HEK293 (cell line): ENCODE measurements at regions not wholly inside any gene's neighbourhood (a gene's known extent, or its start where the extent isn't known, plus 50 kb on each side); places are given as distances from the start of the nearest gene placed in this dataset.

ENCODE experiments used
- CTCF ChIA-PET: fragments of 350-600 bp; formaldehyde crosslinking; extraction: SDS; loops from one replicate; lab custom pipeline; 2021; ENCODE audit warnings: antibody characterized with exemption; lab: Yijun Ruan, JAX
- POLR2A ChIA-PET: fragments of 300-600 bp; formaldehyde crosslinking; extraction: SDS; loops from one replicate; lab custom pipeline; 2020; ENCODE audit warnings: antibody characterized with exemption, inconsistent platforms; lab: Yijun Ruan, JAX
- H3K27ac ChIP-seq: fragments of 200-500 bp; sonication (Bioruptor generic); 2 replicates; pipeline ENCODE4 v1.5.1; 2014; ENCODE audit warnings: low read depth, low read length, control low read depth, inconsistent platforms; ENCODE audit errors: extremely low read depth
- H3K36me3 ChIP-seq, 2 experiments: fragments of 200-500 bp in 1 of 2; sonication (Bioruptor generic) in 1 of 2; 1 replicate in 1 of 2; 2 replicates in 1 of 2; pipeline ENCODE4 v1.5.1; 2014 to 2017; ENCODE audit warnings: inconsistent platforms in 2 of 2, low read length in 2 of 2; ENCODE audit not compliant: control insufficient read depth in 2 of 2, insufficient read depth in 1 of 2
- H3K4me1 ChIP-seq: fragments of 200-500 bp; sonication (Bioruptor generic); 2 replicates; pipeline ENCODE4 v1.5.1; 2014; ENCODE audit warnings: mild to moderate bottlenecking, low read length, inconsistent platforms; ENCODE audit not compliant: control insufficient read depth, insufficient read depth
- H3K4me3 ChIP-seq: 2 replicates; pipeline ENCODE4 v1.5.1; 2011; ENCODE audit warnings: low read depth, mild to moderate bottlenecking, control low read depth, low read length, moderate library complexity
- H3K9me3 ChIP-seq: fragments of 200-500 bp; sonication (Bioruptor generic); 2 replicates; pipeline ENCODE4 v1.5.1; 2014; ENCODE audit warnings: low read depth, low read length, inconsistent platforms; ENCODE audit not compliant: control insufficient read depth, insufficient read depth
- BCL11B ChIP-seq: fragments of 450-650 bp; formaldehyde crosslinking; IDR thresholded peaks from 2 replicates; pipeline ENCODE4 v1.5.1; 2016; ENCODE audit warnings: low read depth, missing biosample characterization, missing genetic modification characterization
- GFI1B ChIP-seq: fragments of 450-650 bp; formaldehyde crosslinking; IDR thresholded peaks from 2 replicates; pipeline ENCODE4 v1.5.1; 2016; ENCODE audit warnings: missing biosample characterization, missing genetic modification characterization
- GLIS1 ChIP-seq: fragments of 450-650 bp; formaldehyde crosslinking; IDR thresholded peaks from 2 replicates; pipeline ENCODE4 v1.5.1; 2016; ENCODE audit warnings: missing biosample characterization, missing genetic modification characterization
- ZFP3 ChIP-seq: fragments of 450-650 bp; formaldehyde crosslinking; IDR thresholded peaks from 2 replicates; pipeline ENCODE4 v1.5.1; 2016; ENCODE audit warnings: low read depth, missing biosample characterization, missing genetic modification characterization
- ZNF239 ChIP-seq: fragments of 450-650 bp; formaldehyde crosslinking; IDR thresholded peaks from 2 replicates; pipeline ENCODE4 v1.5.1; 2016; ENCODE audit warnings: missing biosample characterization, missing genetic modification characterization
- ZNF274 ChIP-seq, 2 experiments: fragments of 200-500 bp in 1 of 2; fragments of 450-650 bp in 1 of 2; sonication (Bioruptor generic) in 1 of 2; formaldehyde crosslinking in 1 of 2; IDR thresholded peaks; 2 replicates each; pipeline versions ENCODE4 v1.5.1 to v1.6.1; 2014 to 2016; ENCODE audit warnings: borderline replicate concordance in 1 of 2, inconsistent platforms in 1 of 2, low read length in 1 of 2, missing biosample characterization in 1 of 2, missing genetic modification characterization in 1 of 2
- ZNF350 ChIP-seq: fragments of 450-650 bp; formaldehyde crosslinking; IDR thresholded peaks from 2 replicates; pipeline ENCODE4 v1.5.0; 2017; ENCODE audit warnings: missing biosample characterization, mild to moderate bottlenecking, missing genetic modification characterization
- ZNF354C ChIP-seq: fragments of 450-650 bp; formaldehyde crosslinking; IDR thresholded peaks from 2 replicates; pipeline ENCODE4 v1.5.1; 2016; ENCODE audit warnings: missing biosample characterization, missing genetic modification characterization, low read depth, borderline replicate concordance
- ZNF501 ChIP-seq: fragments of 450-650 bp; formaldehyde crosslinking; IDR thresholded peaks from 2 replicates; pipeline ENCODE4 v1.5.1; 2016; ENCODE audit warnings: missing biosample characterization, missing genetic modification characterization
- ZNF544 ChIP-seq: fragments of 450-650 bp; formaldehyde crosslinking; IDR thresholded peaks from 2 replicates; pipeline ENCODE4 v1.5.0; 2017; ENCODE audit warnings: missing biosample characterization, missing genetic modification characterization
- ZNF558 ChIP-seq: fragments of 450-650 bp; formaldehyde crosslinking; IDR thresholded peaks from 2 replicates; pipeline ENCODE4 v1.5.1; 2016; ENCODE audit warnings: missing biosample characterization, missing genetic modification characterization
- ZNF560 ChIP-seq: fragments of 450-650 bp; formaldehyde crosslinking; IDR thresholded peaks from 2 replicates; pipeline ENCODE4 v1.5.1; 2017; ENCODE audit warnings: missing biosample characterization, missing genetic modification characterization, borderline replicate concordance
- ZNF623 ChIP-seq: fragments of 450-650 bp; formaldehyde crosslinking; IDR thresholded peaks from 2 replicates; pipeline ENCODE4 v1.5.1; 2016; ENCODE audit warnings: missing biosample characterization, missing genetic modification characterization
- ZNF670 ChIP-seq: fragments of 450-650 bp; formaldehyde crosslinking; IDR thresholded peaks from 2 replicates; pipeline ENCODE4 v1.5.1; 2016; ENCODE audit warnings: missing biosample characterization, missing genetic modification characterization, low read depth
- ZNF785 ChIP-seq: fragments of 450-650 bp; formaldehyde crosslinking; IDR thresholded peaks from 2 replicates; pipeline ENCODE4 v1.5.1; 2016; ENCODE audit warnings: missing biosample characterization, missing genetic modification characterization
- ZSCAN16 ChIP-seq: fragments of 450-650 bp; formaldehyde crosslinking; IDR thresholded peaks from 2 replicates; pipeline ENCODE4 v1.5.1; 2016; ENCODE audit warnings: missing biosample characterization, missing genetic modification characterization
- TF ChIP-seq, protein P1 (sequence below): fragments of 450-650 bp; formaldehyde crosslinking; IDR thresholded peaks from 2 replicates; pipeline ENCODE4 v1.5.1; 2017; ENCODE audit warnings: missing biosample characterization, missing genetic modification characterization
- TF ChIP-seq, protein P2 (sequence below): fragments of 450-650 bp; formaldehyde crosslinking; IDR thresholded peaks from 2 replicates; pipeline ENCODE4 v1.5.1; 2016; ENCODE audit warnings: missing biosample characterization, missing genetic modification characterization, borderline replicate concordance
- TF ChIP-seq, protein P3 (sequence below): fragments of 450-650 bp; formaldehyde crosslinking; IDR thresholded peaks from 2 replicates; pipeline ENCODE4 v1.5.0; 2017; ENCODE audit warnings: missing biosample characterization, missing genetic modification characterization, borderline replicate concordance
- TF ChIP-seq, protein P4 (sequence below): fragments of 450-650 bp; formaldehyde crosslinking; IDR thresholded peaks from 2 replicates; pipeline ENCODE4 v1.5.1; 2016; ENCODE audit warnings: missing biosample characterization, missing genetic modification characterization, low read depth
- TF ChIP-seq, protein P5 (sequence below): fragments of 450-650 bp; formaldehyde crosslinking; IDR thresholded peaks from 2 replicates; pipeline ENCODE4 v1.5.1; 2016; ENCODE audit warnings: missing biosample characterization, missing genetic modification characterization, low read depth

DNA sequence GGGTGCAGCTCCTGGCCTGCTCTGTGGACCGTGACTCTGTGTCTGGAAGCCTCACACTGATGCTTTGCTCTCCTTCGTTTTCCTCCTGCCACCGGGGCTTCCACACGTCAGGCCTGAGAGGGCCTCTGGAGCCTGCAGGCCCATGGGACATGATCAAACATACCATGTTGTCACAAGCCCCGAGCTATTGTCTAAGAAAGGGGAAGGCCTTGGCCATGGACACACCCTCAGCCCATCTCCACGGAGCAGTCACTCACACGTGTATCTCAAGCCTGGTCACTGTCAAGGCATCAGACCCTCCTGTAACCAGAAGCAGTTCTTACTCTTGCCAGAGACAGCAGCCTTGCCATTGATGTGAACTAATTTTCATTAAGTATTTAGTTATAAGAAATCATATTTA, 814.1 kb upstream of the SALL3 start:
- peaks cover 6% of the 10 kb centered on the region for H3K4me1 ChIP-seq
- no peaks in the 10 kb centered on the region for H3K36me3 ChIP-seq
- POLR2A ChIA-PET, result no interaction called here
- H3K27ac ChIP-seq, result no peak overlapping the region
- CTCF ChIA-PET, result no interaction called here
- TF ChIP-seq ZNF558 (tag by site-specific recombination), result no peak
- TF ChIP-seq GLIS1 (tag by site-specific recombination), result no peak
- H3K4me3 ChIP-seq, result no peak overlapping the region
- no peaks in the 10 kb centered on the region for H3K9me3 ChIP-seq

DNA sequence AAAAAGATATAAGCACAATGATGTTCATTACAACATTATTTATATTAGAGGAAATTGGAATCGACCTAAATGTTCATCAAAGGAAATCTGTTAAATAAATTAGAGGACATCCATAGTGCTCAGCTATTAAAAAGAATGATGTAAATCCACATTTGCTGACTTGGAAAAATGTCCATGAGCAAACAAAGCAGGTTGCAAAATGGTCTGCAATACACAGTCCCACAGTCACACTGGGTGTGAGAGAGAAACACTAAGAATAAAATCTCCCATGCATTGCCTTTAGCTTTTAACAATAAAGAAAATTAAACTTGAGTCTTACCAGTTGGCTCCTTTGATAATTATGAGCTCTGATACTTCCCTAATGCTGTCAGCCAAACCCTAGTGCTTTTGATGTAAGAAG, 811.1 kb upstream of the SALL3 start:
- no peaks in the 10 kb centered on the region for H3K4me1 ChIP-seq
- no peak for TF ChIP-seq ZNF274 (IDR thresholded peaks at IDR 0.05; ENCODE audit: low read length)
- TF ChIP-seq ZNF274 (tag by site-specific recombination; IDR thresholded peaks at IDR 0.05; ENCODE audit: borderline replicate concordance), result no peak
- TF ChIP-seq ZNF501 (tag by site-specific recombination), result no peak
- TF ChIP-seq, protein P1, sequence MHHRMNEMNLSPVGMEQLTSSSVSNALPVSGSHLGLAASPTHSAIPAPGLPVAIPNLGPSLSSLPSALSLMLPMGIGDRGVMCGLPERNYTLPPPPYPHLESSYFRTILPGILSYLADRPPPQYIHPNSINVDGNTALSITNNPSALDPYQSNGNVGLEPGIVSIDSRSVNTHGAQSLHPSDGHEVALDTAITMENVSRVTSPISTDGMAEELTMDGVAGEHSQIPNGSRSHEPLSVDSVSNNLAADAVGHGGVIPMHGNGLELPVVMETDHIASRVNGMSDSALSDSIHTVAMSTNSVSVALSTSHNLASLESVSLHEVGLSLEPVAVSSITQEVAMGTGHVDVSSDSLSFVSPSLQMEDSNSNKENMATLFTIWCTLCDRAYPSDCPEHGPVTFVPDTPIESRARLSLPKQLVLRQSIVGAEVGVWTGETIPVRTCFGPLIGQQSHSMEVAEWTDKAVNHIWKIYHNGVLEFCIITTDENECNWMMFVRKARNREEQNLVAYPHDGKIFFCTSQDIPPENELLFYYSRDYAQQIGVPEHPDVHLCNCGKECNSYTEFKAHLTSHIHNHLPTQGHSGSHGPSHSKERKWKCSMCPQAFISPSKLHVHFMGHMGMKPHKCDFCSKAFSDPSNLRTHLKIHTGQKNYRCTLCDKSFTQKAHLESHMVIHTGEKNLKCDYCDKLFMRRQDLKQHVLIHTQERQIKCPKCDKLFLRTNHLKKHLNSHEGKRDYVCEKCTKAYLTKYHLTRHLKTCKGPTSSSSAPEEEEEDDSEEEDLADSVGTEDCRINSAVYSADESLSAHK, result no peak
- no peak for TF ChIP-seq ZNF354C (tag by site-specific recombination)
- TF ChIP-seq ZNF670 (tag by site-specific recombination), result no peak
- TF ChIP-seq ZNF544 (tag by site-specific recombination), result no peak
- TF ChIP-seq ZFP3 (tag by site-specific recombination), result no peak
- TF ChIP-seq ZNF560 (tag by site-specific recombination), result no peak
- TF ChIP-seq, protein P2, sequence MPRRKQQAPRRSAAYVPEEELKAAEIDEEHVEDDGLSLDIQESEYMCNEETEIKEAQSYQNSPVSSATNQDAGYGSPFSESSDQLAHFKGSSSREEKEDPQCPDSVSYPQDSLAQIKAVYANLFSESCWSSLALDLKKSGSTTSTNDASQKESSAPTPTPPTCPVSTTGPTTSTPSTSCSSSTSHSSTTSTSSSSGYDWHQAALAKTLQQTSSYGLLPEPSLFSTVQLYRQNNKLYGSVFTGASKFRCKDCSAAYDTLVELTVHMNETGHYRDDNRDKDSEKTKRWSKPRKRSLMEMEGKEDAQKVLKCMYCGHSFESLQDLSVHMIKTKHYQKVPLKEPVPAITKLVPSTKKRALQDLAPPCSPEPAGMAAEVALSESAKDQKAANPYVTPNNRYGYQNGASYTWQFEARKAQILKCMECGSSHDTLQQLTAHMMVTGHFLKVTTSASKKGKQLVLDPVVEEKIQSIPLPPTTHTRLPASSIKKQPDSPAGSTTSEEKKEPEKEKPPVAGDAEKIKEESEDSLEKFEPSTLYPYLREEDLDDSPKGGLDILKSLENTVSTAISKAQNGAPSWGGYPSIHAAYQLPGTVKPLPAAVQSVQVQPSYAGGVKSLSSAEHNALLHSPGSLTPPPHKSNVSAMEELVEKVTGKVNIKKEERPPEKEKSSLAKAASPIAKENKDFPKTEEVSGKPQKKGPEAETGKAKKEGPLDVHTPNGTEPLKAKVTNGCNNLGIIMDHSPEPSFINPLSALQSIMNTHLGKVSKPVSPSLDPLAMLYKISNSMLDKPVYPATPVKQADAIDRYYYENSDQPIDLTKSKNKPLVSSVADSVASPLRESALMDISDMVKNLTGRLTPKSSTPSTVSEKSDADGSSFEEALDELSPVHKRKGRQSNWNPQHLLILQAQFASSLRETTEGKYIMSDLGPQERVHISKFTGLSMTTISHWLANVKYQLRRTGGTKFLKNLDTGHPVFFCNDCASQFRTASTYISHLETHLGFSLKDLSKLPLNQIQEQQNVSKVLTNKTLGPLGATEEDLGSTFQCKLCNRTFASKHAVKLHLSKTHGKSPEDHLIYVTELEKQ (tag by site-specific recombination), result no peak
- no peak for TF ChIP-seq ZNF350 (tag by site-specific recombination)
- TF ChIP-seq BCL11B (tag by site-specific recombination), result no peak
- no peak for TF ChIP-seq GFI1B
- TF ChIP-seq, protein P3, sequence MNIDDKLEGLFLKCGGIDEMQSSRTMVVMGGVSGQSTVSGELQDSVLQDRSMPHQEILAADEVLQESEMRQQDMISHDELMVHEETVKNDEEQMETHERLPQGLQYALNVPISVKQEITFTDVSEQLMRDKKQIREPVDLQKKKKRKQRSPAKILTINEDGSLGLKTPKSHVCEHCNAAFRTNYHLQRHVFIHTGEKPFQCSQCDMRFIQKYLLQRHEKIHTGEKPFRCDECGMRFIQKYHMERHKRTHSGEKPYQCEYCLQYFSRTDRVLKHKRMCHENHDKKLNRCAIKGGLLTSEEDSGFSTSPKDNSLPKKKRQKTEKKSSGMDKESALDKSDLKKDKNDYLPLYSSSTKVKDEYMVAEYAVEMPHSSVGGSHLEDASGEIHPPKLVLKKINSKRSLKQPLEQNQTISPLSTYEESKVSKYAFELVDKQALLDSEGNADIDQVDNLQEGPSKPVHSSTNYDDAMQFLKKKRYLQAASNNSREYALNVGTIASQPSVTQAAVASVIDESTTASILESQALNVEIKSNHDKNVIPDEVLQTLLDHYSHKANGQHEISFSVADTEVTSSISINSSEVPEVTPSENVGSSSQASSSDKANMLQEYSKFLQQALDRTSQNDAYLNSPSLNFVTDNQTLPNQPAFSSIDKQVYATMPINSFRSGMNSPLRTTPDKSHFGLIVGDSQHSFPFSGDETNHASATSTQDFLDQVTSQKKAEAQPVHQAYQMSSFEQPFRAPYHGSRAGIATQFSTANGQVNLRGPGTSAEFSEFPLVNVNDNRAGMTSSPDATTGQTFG (tag by site-specific recombination), result no peak
- no peak for TF ChIP-seq ZNF239
- no peak for TF ChIP-seq ZNF623 (tag by site-specific recombination)
- TF ChIP-seq ZSCAN16 (tag by site-specific recombination), result no peak
- TF ChIP-seq, protein P4, sequence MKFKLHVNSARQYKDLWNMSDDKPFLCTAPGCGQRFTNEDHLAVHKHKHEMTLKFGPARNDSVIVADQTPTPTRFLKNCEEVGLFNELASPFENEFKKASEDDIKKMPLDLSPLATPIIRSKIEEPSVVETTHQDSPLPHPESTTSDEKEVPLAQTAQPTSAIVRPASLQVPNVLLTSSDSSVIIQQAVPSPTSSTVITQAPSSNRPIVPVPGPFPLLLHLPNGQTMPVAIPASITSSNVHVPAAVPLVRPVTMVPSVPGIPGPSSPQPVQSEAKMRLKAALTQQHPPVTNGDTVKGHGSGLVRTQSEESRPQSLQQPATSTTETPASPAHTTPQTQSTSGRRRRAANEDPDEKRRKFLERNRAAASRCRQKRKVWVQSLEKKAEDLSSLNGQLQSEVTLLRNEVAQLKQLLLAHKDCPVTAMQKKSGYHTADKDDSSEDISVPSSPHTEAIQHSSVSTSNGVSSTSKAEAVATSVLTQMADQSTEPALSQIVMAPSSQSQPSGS (tag by site-specific recombination), result no peak
- TF ChIP-seq, protein P5, sequence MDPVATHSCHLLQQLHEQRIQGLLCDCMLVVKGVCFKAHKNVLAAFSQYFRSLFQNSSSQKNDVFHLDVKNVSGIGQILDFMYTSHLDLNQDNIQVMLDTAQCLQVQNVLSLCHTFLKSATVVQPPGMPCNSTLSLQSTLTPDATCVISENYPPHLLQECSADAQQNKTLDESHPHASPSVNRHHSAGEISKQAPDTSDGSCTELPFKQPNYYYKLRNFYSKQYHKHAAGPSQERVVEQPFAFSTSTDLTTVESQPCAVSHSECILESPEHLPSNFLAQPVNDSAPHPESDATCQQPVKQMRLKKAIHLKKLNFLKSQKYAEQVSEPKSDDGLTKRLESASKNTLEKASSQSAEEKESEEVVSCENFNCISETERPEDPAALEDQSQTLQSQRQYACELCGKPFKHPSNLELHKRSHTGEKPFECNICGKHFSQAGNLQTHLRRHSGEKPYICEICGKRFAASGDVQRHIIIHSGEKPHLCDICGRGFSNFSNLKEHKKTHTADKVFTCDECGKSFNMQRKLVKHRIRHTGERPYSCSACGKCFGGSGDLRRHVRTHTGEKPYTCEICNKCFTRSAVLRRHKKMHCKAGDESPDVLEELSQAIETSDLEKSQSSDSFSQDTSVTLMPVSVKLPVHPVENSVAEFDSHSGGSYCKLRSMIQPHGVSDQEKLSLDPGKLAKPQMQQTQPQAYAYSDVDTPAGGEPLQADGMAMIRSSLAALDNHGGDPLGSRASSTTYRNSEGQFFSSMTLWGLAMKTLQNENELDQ (tag by site-specific recombination), result no peak
- TF ChIP-seq ZNF785, result no peak
- H3K9me3 ChIP-seq, result no peaks in the 10 kb centered on the region
- CTCF ChIA-PET, result no interaction called here
- H3K4me3 ChIP-seq, result no peak overlapping the region
- no peaks in the 10 kb centered on the region for H3K36me3 ChIP-seq
- POLR2A ChIA-PET, result no interaction called here
- no peak overlapping the region for H3K27ac ChIP-seq
